Right cardiac atrium (tissue), 5 donors: ENCODE measurements at regions not wholly inside any gene's neighbourhood (a gene's known extent, or its start where the extent isn't known, plus 50 kb on each side); places are given as distances from the start of the nearest gene placed in this dataset.

Source experiments
- ATAC-seq, 2 donors: fragments of 200-7000 bp; cut with Tn5 transposase; one replicate each; pipeline versions ENCODE4 v1.8.0 to v1.9.1; 2020; ENCODE audit warnings: moderate library complexity in 2 of 2, mild to moderate bottlenecking in 1 of 2
- DNase-seq, 3 donors: peaks; one replicate each; pipeline ENCODE4 v3.0.0-alpha.2; 2020
- H3K27ac ChIP-seq: one replicate; pipeline ENCODE4 v1.5.1; 2013; ENCODE audit warnings: mild to moderate bottlenecking, low read length, control low read depth, moderate library complexity
- H3K27me3 ChIP-seq: one replicate; pipeline ENCODE4 v1.6.1; 2013; ENCODE audit not compliant: control insufficient read depth, insufficient read depth
- H3K4me1 ChIP-seq: one replicate; pipeline ENCODE4 v1.6.1; 2013; ENCODE audit warnings: low read length; ENCODE audit not compliant: control insufficient read depth, insufficient read depth
- H3K4me3 ChIP-seq: one replicate; pipeline ENCODE4 v1.5.1; 2013; ENCODE audit warnings: low read length, control low read depth
- H3K9me3 ChIP-seq: one replicate; pipeline ENCODE4 v1.6.1; 2013; ENCODE audit warnings: low read length; ENCODE audit not compliant: control insufficient read depth
- WGBS: extraction: QIAGEN DNeasy Blood & Tissue Kit; methylation state at CpG from one replicate; pipeline ENCODE4 v1.1.7; 2013; 5-methylcytosine and 5-hydroxymethylcytosine counted together
- intact Hi-C, 4 donors: fragments of 100-400 bp; cut with DNase I; formaldehyde crosslinking; loops; one replicate each; pipeline versions ENCODE4 v1.11.0 to v1.14.0; 2022 to 2023
- donor health status: healthy with polysubstance abuse.
- donor health status: DM: no; HTN: yes; CAD: no.
- donor health status: DM: no; HTN: no; CAD: no.
- donor health status: DM: no; HTN: yes; CAD: no; lungs with severe emphysema.
- donor health status: DM: yes; HTN: yes; CAD: no.

GRCh38 chr12:115010324-115010995 lies 326.5 kb upstream of the TBX3 start:
- WGBS = 98% methylated on average over 5 of the region's 5 CpGs
- Histone ChIP-seq H3K27ac (no peak overlapping the region), H3K4me3 (no peak overlapping the region), H3K9me3 (peaks cover 1% of the 10 kb centered on the region), H3K4me1 (no peaks in the 10 kb centered on the region), H3K27me3 (no peaks in the 10 kb centered on the region)
- ATAC-seq (no peak), DNase-seq (no peak)
- intact Hi-C loops = no loop called here

- H3K27ac ChIP-seq = no peak overlapping the region
- H3K4me3 ChIP-seq = no peak overlapping the region
- WGBS = 68% methylated on average over 3 of the region's 3 CpGs
- intact Hi-C loops = no loop called here
- no peaks in the 10 kb centered on the region for H3K4me1 ChIP-seq
- H3K27me3 ChIP-seq = no peaks in the 10 kb centered on the region
- ATAC-seq = no peak
- peaks cover 1% of the 10 kb centered on the region for H3K9me3 ChIP-seq
- DNase-seq = no peak
These were observed 325.0 kb upstream of the TBX3 start for GRCh38 chr12:115008929-115009328.

GRCh38 chr12:115004470-115005146 lies 320.6 kb upstream of the TBX3 start:
- Histone ChIP-seq H3K27ac (no peak overlapping the region), H3K9me3 (no peaks in the 10 kb centered on the region), H3K4me1 (peaks cover 4% of the 10 kb centered on the region), H3K4me3 (no peak overlapping the region), H3K27me3 (no peaks in the 10 kb centered on the region)
- ATAC-seq = peak in 1 of 2 donors; percentile 36
- WGBS = 73% methylated on average over 6 of the region's 6 CpGs
- no peak for DNase-seq
- intact Hi-C loops = no loop called here

- H3K9me3 ChIP-seq = no peaks in the 10 kb centered on the region
- H3K4me1 ChIP-seq = peaks cover 4% of the 10 kb centered on the region
- no peak overlapping the region for H3K4me3 ChIP-seq
- DNase-seq (no peak), ATAC-seq (no peak)
- intact Hi-C loops = no loop called here
- no peaks in the 10 kb centered on the region for H3K27me3 ChIP-seq
- H3K27ac ChIP-seq = no peak overlapping the region
- WGBS = 72% methylated on average over 11 of the region's 11 CpGs
These were observed 318.5 kb upstream of the TBX3 start for GRCh38 chr12:115002434-115002833.

- H3K4me1 ChIP-seq = peaks cover 4% of the 10 kb centered on the region
- ATAC-seq (peak; percentile 80 to 90), DNase-seq (peak; percentile 29 to 69 (median 43))
- H3K27me3 ChIP-seq = no peaks in the 10 kb centered on the region
- intact Hi-C loops = no loop called here
- no peak overlapping the region for H3K27ac ChIP-seq
- no peaks in the 10 kb centered on the region for H3K9me3 ChIP-seq
- WGBS = 73% methylated on average over 9 of the region's 9 CpGs
- H3K4me3 ChIP-seq = no peak overlapping the region
These were observed 317.7 kb upstream of the TBX3 start for GRCh38 chr12:115001571-115002180.

- 35% methylated on average over 4 of the region's 4 CpGs for WGBS
- intact Hi-C loops = no loop called here
- no peak for DNase-seq
- Histone ChIP-seq H3K9me3 (no peaks in the 10 kb centered on the region), H3K27me3 (no peaks in the 10 kb centered on the region), H3K4me1 (peaks cover 4% of the 10 kb centered on the region), H3K4me3 (no peak overlapping the region), H3K27ac (no peak overlapping the region)
- no peak for ATAC-seq
These were observed 316.1 kb upstream of the TBX3 start for GRCh38 chr12:115000038-115000437.

GRCh38 chr12:114998750-114999128 lies 314.8 kb upstream of the TBX3 start:
- Histone ChIP-seq H3K4me1 (peaks cover 4% of the 10 kb centered on the region), H3K27ac (no peak overlapping the region), H3K9me3 (no peaks in the 10 kb centered on the region), H3K4me3 (no peak overlapping the region), H3K27me3 (no peaks in the 10 kb centered on the region)
- ATAC-seq (no peak), DNase-seq (no peak)
- intact Hi-C loops = no loop called here
- WGBS = 43% methylated on average over 3 of the region's 3 CpGs

- ATAC-seq = no peak
- intact Hi-C loops = no loop called here
- H3K9me3 ChIP-seq = no peaks in the 10 kb centered on the region
- peaks cover 4% of the 10 kb centered on the region for H3K4me1 ChIP-seq
- H3K27ac ChIP-seq = no peak overlapping the region
- no peak for DNase-seq
- 43% methylated on average over 2 of the region's 2 CpGs for WGBS
- H3K4me3 ChIP-seq = no peak overlapping the region
- no peaks in the 10 kb centered on the region for H3K27me3 ChIP-seq
These were observed 314.3 kb upstream of the TBX3 start for GRCh38 chr12:114998118-114998749.

- no peak overlapping the region for H3K4me3 ChIP-seq
- H3K27me3 ChIP-seq = no peaks in the 10 kb centered on the region
- DNase-seq (no peak), ATAC-seq (no peak)
- H3K4me1 ChIP-seq = peaks cover under 1% of the 10 kb centered on the region
- no peak overlapping the region for H3K27ac ChIP-seq
- no peaks in the 10 kb centered on the region for H3K9me3 ChIP-seq
- intact Hi-C loops = no loop called here
- WGBS = 57% methylated on average over 5 of the region's 5 CpGs
These were observed 312.4 kb upstream of the TBX3 start for GRCh38 chr12:114996382-114996781.

GRCh38 chr12:114995891-114996290 lies 311.9 kb upstream of the TBX3 start:
- intact Hi-C loops = no loop called here

GRCh38 chr12:114993165-114993564 lies 309.2 kb upstream of the TBX3 start:
- Histone ChIP-seq H3K27me3 (no peaks in the 10 kb centered on the region), H3K27ac (no peak overlapping the region), H3K4me1 (no peaks in the 10 kb centered on the region), H3K4me3 (no peak overlapping the region), H3K9me3 (no peaks in the 10 kb centered on the region)
- no peak for DNase-seq
- no peak for ATAC-seq
- 54% methylated on average over 3 of the region's 3 CpGs for WGBS
- intact Hi-C loops = no loop called here

More at GRCh38 chr12:114995891-114996290, 311.9 kb upstream of the TBX3 start:
- Histone ChIP-seq H3K27ac (no peak overlapping the region), H3K9me3 (no peaks in the 10 kb centered on the region), H3K4me1 (no peaks in the 10 kb centered on the region), H3K4me3 (no peak overlapping the region), H3K27me3 (no peaks in the 10 kb centered on the region)
- DNase-seq (no peak), ATAC-seq (no peak)
- 67% methylated on average over 2 of the region's 2 CpGs for WGBS
